HEK293 (cell line): ENCODE measurements at regions not wholly inside any gene's neighbourhood (a gene's known extent, or its start where the extent isn't known, plus 50 kb on each side); places are given as distances from the start of the nearest gene placed in this dataset.

Experiments used
- CTCF ChIA-PET: fragments of 350-600 bp; formaldehyde crosslinking; extraction: SDS; loops from one replicate; lab custom pipeline; 2021; ENCODE audit warnings: antibody characterized with exemption; lab: Yijun Ruan, JAX
- POLR2A ChIA-PET: fragments of 300-600 bp; formaldehyde crosslinking; extraction: SDS; loops from one replicate; lab custom pipeline; 2020; ENCODE audit warnings: antibody characterized with exemption, inconsistent platforms; lab: Yijun Ruan, JAX
- H3K27ac ChIP-seq: fragments of 200-500 bp; sonication (Bioruptor generic); 2 replicates; pipeline ENCODE4 v1.5.1; 2014; ENCODE audit warnings: low read depth, low read length, control low read depth, inconsistent platforms; ENCODE audit errors: extremely low read depth
- H3K36me3 ChIP-seq, 2 experiments: fragments of 200-500 bp in 1 of 2; sonication (Bioruptor generic) in 1 of 2; 1 replicate in 1 of 2; 2 replicates in 1 of 2; pipeline ENCODE4 v1.5.1; 2014 to 2017; ENCODE audit warnings: inconsistent platforms in 2 of 2, low read length in 2 of 2; ENCODE audit not compliant: control insufficient read depth in 2 of 2, insufficient read depth in 1 of 2
- H3K4me1 ChIP-seq: fragments of 200-500 bp; sonication (Bioruptor generic); 2 replicates; pipeline ENCODE4 v1.5.1; 2014; ENCODE audit warnings: mild to moderate bottlenecking, low read length, inconsistent platforms; ENCODE audit not compliant: control insufficient read depth, insufficient read depth
- H3K4me3 ChIP-seq: 2 replicates; pipeline ENCODE4 v1.5.1; 2011; ENCODE audit warnings: low read depth, mild to moderate bottlenecking, control low read depth, low read length, moderate library complexity
- H3K9me3 ChIP-seq: fragments of 200-500 bp; sonication (Bioruptor generic); 2 replicates; pipeline ENCODE4 v1.5.1; 2014; ENCODE audit warnings: low read depth, low read length, inconsistent platforms; ENCODE audit not compliant: control insufficient read depth, insufficient read depth
- EGR2 ChIP-seq: fragments of 450-650 bp; formaldehyde crosslinking; IDR thresholded peaks from 2 replicates; pipeline ENCODE4 v1.5.1; 2016; ENCODE audit warnings: low read depth, missing biosample characterization, missing genetic modification characterization
- GLIS2 ChIP-seq: fragments of 450-650 bp; formaldehyde crosslinking; IDR thresholded peaks from 2 replicates; pipeline ENCODE4 v1.5.1; 2016; ENCODE audit warnings: missing biosample characterization, missing genetic modification characterization
- INSM2 ChIP-seq: fragments of 450-650 bp; formaldehyde crosslinking; IDR thresholded peaks from 2 replicates; pipeline ENCODE4 v1.5.1; 2016; ENCODE audit warnings: missing biosample characterization, missing genetic modification characterization
- KLF7 ChIP-seq: fragments of 450-650 bp; formaldehyde crosslinking; IDR thresholded peaks from 2 replicates; pipeline ENCODE4 v1.5.1; 2016; ENCODE audit warnings: missing biosample characterization, missing genetic modification characterization, borderline replicate concordance
- PATZ1 ChIP-seq: fragments of 450-650 bp; formaldehyde crosslinking; IDR thresholded peaks from 2 replicates; pipeline ENCODE4 v1.5.1; 2016; ENCODE audit warnings: missing biosample characterization, missing genetic modification characterization
- PRDM1 ChIP-seq: fragments of 450-650 bp; formaldehyde crosslinking; IDR thresholded peaks from 2 replicates; pipeline ENCODE4; 2016; ENCODE audit warnings: missing biosample characterization, missing genetic modification characterization
- SCRT1 ChIP-seq: fragments of 450-650 bp; formaldehyde crosslinking; IDR thresholded peaks from 2 replicates; pipeline ENCODE4 v1.5.1; 2016; ENCODE audit warnings: missing biosample characterization, missing genetic modification characterization, borderline replicate concordance
- WT1 ChIP-seq: fragments of 450-650 bp; formaldehyde crosslinking; IDR thresholded peaks from 2 replicates; pipeline ENCODE4 v1.5.1; 2016; ENCODE audit warnings: missing biosample characterization, missing genetic modification characterization
- ZBTB10 ChIP-seq: fragments of 450-650 bp; formaldehyde crosslinking; IDR thresholded peaks from 2 replicates; pipeline ENCODE4 v1.5.1; 2016; ENCODE audit warnings: missing biosample characterization, missing genetic modification characterization
- ZNF16 ChIP-seq: fragments of 450-650 bp; formaldehyde crosslinking; IDR thresholded peaks from 2 replicates; pipeline ENCODE4 v1.5.1; 2016; ENCODE audit warnings: low read depth, missing biosample characterization, missing genetic modification characterization
- ZNF274 ChIP-seq, 2 experiments: fragments of 200-500 bp in 1 of 2; fragments of 450-650 bp in 1 of 2; sonication (Bioruptor generic) in 1 of 2; formaldehyde crosslinking in 1 of 2; IDR thresholded peaks; 2 replicates each; pipeline versions ENCODE4 v1.5.1 to v1.6.1; 2014 to 2016; ENCODE audit warnings: borderline replicate concordance in 1 of 2, inconsistent platforms in 1 of 2, low read length in 1 of 2, missing biosample characterization in 1 of 2, missing genetic modification characterization in 1 of 2
- ZNF350 ChIP-seq: fragments of 450-650 bp; formaldehyde crosslinking; IDR thresholded peaks from 2 replicates; pipeline ENCODE4 v1.5.0; 2017; ENCODE audit warnings: missing biosample characterization, mild to moderate bottlenecking, missing genetic modification characterization
- ZNF558 ChIP-seq: fragments of 450-650 bp; formaldehyde crosslinking; IDR thresholded peaks from 2 replicates; pipeline ENCODE4 v1.5.1; 2016; ENCODE audit warnings: missing biosample characterization, missing genetic modification characterization
- ZNF660 ChIP-seq: fragments of 450-650 bp; IDR thresholded peaks from 2 replicates; pipeline ENCODE4 v1.5.1; 2018; ENCODE audit warnings: missing biosample characterization, mild to moderate bottlenecking, missing genetic modification characterization
- ZNF785 ChIP-seq: fragments of 450-650 bp; formaldehyde crosslinking; IDR thresholded peaks from 2 replicates; pipeline ENCODE4 v1.5.1; 2016; ENCODE audit warnings: missing biosample characterization, missing genetic modification characterization
- ZNF830 ChIP-seq: fragments of 450-650 bp; IDR thresholded peaks from 2 replicates; pipeline ENCODE4 v1.5.0; 2018; ENCODE audit warnings: missing biosample characterization, missing genetic modification characterization, low read depth, mild to moderate bottlenecking, moderate library complexity
- TF ChIP-seq, protein P1 (sequence below): IDR thresholded peaks from 2 replicates; pipeline ENCODE4 v1.6.1; 2011; ENCODE audit warnings: mild to moderate bottlenecking, low read depth, low read length, borderline replicate concordance
- TF ChIP-seq, protein P2 (sequence below): fragments of 450-650 bp; formaldehyde crosslinking; IDR thresholded peaks from 2 replicates; pipeline ENCODE4 v1.5.1; 2017; ENCODE audit warnings: missing biosample characterization, missing genetic modification characterization
- TF ChIP-seq, protein P3 (sequence below): fragments of 450-650 bp; formaldehyde crosslinking; IDR thresholded peaks from 2 replicates; pipeline ENCODE4 v1.5.1; 2017; ENCODE audit warnings: missing biosample characterization, missing genetic modification characterization
- TF ChIP-seq, protein P4 (sequence below): fragments of 450-650 bp; formaldehyde crosslinking; conservative IDR thresholded peaks from 2 replicates; pipeline ENCODE4 v1.5.1; 2016; ENCODE audit warnings: low read depth, missing biosample characterization, missing genetic modification characterization

DNA sequence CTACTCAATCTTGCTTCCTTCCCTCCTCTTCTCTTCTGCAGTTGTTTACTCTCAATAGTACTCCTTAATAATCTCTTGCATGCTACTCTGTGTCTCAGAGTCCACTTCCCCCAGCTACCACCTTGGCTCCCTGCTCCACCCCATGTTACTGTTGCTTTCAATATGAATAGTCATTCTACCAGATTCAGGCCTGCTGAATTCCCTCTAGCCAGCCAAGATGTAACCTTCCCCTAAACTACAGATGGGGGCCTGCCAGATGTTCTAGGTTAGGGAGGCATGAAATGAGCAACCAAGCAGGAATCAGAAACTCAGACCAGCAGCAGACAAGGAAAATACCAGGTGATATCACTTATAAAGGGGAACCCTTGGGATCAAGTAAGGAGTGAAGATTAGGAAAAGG, 392.1 kb upstream of the DDHD1 start:
- H3K4me1 ChIP-seq, result no peaks in the 10 kb centered on the region; the same call in 1 of the 2 replicates
- H3K36me3 ChIP-seq, result no peaks in the 10 kb centered on the region
- no peak overlapping the region for H3K4me3 ChIP-seq
- H3K27ac ChIP-seq, result no peak overlapping the region
- H3K9me3 ChIP-seq, result no peaks in the 10 kb centered on the region
- POLR2A ChIA-PET, result no interaction called here
- no peak for TF ChIP-seq SCRT1 (tag by site-specific recombination)
- TF ChIP-seq ZNF350 (tag by site-specific recombination), result no peak
- no peak for TF ChIP-seq GLIS2 (tag by site-specific recombination)
- no peak for TF ChIP-seq ZNF830 (tag by site-specific recombination)
- TF ChIP-seq WT1, result no peak
- TF ChIP-seq PRDM1 (tag by site-specific recombination), result no peak
- no peak for TF ChIP-seq ZBTB10 (tag by site-specific recombination)
- TF ChIP-seq ZNF16 (tag by site-specific recombination), result no peak
- TF ChIP-seq INSM2 (tag by site-specific recombination), result no peak
- no peak for TF ChIP-seq ZNF785
- no peak for TF ChIP-seq PATZ1 (tag by site-specific recombination)
- no peak for TF ChIP-seq ZNF274 (IDR thresholded peaks at IDR 0.05; ENCODE audit: low read length)
- no peak for TF ChIP-seq ZNF274 (tag by site-specific recombination; IDR thresholded peaks at IDR 0.05; ENCODE audit: borderline replicate concordance)
- TF ChIP-seq, protein P1, sequence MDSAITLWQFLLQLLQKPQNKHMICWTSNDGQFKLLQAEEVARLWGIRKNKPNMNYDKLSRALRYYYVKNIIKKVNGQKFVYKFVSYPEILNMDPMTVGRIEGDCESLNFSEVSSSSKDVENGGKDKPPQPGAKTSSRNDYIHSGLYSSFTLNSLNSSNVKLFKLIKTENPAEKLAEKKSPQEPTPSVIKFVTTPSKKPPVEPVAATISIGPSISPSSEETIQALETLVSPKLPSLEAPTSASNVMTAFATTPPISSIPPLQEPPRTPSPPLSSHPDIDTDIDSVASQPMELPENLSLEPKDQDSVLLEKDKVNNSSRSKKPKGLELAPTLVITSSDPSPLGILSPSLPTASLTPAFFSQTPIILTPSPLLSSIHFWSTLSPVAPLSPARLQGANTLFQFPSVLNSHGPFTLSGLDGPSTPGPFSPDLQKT, result no peak
- CTCF ChIA-PET, result interaction anchor here (0.5 to 0.7 kb wide), 3 partner anchors 113 to 495 kb away, joined by 3 read pairs; no protein-coding TSS in a partner anchor

- no peak overlapping the region for H3K4me3 ChIP-seq
- ChIA-PET CTCF (interaction anchor here (0.7 kb wide), 1 partner anchor 247 kb away, joined by 3 read pairs; no protein-coding TSS in a partner anchor), POLR2A (no interaction called here)
- H3K36me3 ChIP-seq, result no peaks in the 10 kb centered on the region
- H3K4me1 ChIP-seq, result no peaks in the 10 kb centered on the region; the same call in 1 of the 2 replicates
- no peaks in the 10 kb centered on the region for H3K9me3 ChIP-seq
- TF ChIP-seq EGR2 (tag by site-specific recombination) (no peak), ZNF558 (tag by site-specific recombination) (no peak), ZNF660 (tag by site-specific recombination) (0 out of 2 replicates have a peak, but pooled peaks have one; percentile 57), KLF7 (tag by site-specific recombination) (no peak)
- TF ChIP-seq, protein P2, sequence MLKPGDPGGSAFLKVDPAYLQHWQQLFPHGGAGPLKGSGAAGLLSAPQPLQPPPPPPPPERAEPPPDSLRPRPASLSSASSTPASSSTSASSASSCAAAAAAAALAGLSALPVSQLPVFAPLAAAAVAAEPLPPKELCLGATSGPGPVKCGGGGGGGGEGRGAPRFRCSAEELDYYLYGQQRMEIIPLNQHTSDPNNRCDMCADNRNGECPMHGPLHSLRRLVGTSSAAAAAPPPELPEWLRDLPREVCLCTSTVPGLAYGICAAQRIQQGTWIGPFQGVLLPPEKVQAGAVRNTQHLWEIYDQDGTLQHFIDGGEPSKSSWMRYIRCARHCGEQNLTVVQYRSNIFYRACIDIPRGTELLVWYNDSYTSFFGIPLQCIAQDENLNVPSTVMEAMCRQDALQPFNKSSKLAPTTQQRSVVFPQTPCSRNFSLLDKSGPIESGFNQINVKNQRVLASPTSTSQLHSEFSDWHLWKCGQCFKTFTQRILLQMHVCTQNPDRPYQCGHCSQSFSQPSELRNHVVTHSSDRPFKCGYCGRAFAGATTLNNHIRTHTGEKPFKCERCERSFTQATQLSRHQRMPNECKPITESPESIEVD (tag by site-specific recombination), result 0 out of 2 replicates have a peak, but pooled peaks have one; percentile 17
- TF ChIP-seq, protein P3, sequence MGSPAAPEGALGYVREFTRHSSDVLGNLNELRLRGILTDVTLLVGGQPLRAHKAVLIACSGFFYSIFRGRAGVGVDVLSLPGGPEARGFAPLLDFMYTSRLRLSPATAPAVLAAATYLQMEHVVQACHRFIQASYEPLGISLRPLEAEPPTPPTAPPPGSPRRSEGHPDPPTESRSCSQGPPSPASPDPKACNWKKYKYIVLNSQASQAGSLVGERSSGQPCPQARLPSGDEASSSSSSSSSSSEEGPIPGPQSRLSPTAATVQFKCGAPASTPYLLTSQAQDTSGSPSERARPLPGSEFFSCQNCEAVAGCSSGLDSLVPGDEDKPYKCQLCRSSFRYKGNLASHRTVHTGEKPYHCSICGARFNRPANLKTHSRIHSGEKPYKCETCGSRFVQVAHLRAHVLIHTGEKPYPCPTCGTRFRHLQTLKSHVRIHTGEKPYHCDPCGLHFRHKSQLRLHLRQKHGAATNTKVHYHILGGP (tag by site-specific recombination), result no peak
- TF ChIP-seq, protein P4, sequence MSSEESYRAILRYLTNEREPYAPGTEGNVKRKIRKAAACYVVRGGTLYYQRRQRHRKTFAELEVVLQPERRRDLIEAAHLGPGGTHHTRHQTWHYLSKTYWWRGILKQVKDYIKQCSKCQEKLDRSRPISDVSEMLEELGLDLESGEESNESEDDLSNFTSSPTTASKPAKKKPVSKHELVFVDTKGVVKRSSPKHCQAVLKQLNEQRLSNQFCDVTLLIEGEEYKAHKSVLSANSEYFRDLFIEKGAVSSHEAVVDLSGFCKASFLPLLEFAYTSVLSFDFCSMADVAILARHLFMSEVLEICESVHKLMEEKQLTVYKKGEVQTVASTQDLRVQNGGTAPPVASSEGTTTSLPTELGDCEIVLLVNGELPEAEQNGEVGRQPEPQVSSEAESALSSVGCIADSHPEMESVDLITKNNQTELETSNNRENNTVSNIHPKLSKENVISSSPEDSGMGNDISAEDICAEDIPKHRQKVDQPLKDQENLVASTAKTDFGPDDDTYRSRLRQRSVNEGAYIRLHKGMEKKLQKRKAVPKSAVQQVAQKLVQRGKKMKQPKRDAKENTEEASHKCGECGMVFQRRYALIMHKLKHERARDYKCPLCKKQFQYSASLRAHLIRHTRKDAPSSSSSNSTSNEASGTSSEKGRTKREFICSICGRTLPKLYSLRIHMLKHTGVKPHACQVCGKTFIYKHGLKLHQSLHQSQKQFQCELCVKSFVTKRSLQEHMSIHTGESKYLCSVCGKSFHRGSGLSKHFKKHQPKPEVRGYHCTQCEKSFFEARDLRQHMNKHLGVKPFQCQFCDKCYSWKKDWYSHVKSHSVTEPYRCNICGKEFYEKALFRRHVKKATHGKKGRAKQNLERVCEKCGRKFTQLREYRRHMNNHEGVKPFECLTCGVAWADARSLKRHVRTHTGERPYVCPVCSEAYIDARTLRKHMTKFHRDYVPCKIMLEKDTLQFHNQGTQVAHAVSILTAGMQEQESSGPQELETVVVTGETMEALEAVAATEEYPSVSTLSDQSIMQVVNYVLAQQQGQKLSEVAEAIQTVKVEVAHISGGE (tag by site-specific recombination), result peak; percentile 90
- TF ChIP-seq, all 188 proteins: peak for 3
- no peak overlapping the region for H3K27ac ChIP-seq
Observed at GRCh38 chr14:53542732-53543131, 389.6 kb upstream of the DDHD1 start.
